Stimulated activated CD4-positive, alpha-beta T cell treated with anti-CD3 and anti-CD28 coated beads, TNF-alpha, amount 100 ng/mL, for 24 hours (primary cell): ENCODE measurements at regions not wholly inside any gene's neighbourhood (a gene's known extent, or its start where the extent isn't known, plus 50 kb on each side); places are given as distances from the start of the nearest gene placed in this dataset.

ENCODE experiments used
- DNase-seq, 3 experiments: peaks; one replicate each; pipeline ENCODE4 v3.0.0-alpha.2; 2020; ENCODE audit warnings: low read depth in 3 of 3

DNA sequence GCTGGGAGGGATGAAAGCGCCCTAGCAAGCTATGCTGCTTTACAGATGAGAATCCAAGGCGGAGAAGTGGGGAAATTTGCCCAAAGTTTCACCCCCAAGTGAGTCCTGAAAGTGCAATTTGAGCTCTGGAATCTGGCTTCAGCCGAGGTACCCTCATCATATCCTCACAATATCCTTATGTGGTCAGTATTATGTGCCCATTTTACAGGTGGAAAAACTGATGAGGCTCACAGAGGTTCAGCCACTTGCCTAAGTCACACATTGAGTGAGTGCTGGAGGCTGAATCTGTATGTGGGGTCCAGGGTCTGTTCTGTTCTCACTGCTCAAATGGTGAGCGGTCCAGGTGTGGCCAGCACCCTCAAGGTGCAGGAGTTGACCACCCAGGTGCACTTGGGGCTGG is 85.3 kb downstream of the MATN1 start:
- DNase-seq: no peak

DNA sequence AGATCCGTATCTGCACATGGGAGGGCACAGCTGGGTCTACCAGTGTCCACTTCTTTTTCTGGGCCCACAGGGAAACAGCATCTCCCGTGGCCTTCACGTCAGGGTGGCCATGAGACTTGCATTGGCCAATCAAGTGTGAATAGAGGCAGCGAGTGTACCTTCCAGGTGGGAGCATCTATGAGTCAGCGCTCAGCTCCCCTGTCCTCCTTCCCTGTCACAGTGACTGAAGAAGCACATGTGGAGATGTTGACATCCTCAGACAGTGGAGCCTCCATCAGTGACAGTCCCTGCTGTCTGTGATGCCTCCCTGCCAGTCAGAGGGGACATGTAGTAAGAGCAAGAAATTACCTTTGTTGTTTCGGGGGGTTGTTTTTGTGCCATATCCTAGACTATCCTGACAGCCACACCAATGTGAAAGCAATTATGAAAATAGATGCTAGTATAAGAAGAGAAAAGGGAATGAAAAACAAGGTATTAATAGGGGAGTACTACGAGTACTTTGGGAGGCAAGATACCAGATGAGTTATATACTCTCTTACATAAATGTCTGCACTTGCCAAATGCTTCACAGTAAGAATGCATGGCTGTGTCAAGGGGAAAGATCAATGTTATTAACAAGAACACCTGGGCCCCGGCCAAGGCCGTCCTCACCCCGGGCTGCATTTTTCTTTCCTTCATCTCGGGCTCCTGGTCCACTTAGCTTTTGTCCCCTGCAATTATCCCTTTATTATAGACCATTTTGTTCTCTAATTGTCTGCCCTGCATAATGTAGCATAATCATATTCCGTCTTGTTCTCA is 86.0 kb downstream of the MATN1 start:
- DNase-seq: no peak

DNA sequence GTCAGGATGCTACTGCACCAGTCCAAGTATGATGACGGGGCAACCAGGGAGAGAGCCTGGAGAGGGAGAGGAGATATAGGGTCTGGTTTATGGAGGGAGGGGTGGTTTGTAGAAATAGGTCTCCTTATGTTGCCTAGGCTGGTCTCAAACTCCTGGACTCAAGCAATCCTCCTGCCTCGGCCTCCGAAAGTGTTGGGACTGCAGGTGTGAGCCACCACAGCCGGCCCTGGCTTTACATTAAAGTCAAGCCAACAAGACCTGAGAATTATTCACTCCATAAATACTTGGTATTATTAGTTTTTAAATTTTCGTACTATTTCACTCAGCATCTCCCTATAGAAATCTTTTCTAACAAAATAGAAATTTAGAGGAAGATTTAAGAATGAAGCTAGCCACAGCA is 86.8 kb downstream of the MATN1 start:
- no peak for DNase-seq

DNA sequence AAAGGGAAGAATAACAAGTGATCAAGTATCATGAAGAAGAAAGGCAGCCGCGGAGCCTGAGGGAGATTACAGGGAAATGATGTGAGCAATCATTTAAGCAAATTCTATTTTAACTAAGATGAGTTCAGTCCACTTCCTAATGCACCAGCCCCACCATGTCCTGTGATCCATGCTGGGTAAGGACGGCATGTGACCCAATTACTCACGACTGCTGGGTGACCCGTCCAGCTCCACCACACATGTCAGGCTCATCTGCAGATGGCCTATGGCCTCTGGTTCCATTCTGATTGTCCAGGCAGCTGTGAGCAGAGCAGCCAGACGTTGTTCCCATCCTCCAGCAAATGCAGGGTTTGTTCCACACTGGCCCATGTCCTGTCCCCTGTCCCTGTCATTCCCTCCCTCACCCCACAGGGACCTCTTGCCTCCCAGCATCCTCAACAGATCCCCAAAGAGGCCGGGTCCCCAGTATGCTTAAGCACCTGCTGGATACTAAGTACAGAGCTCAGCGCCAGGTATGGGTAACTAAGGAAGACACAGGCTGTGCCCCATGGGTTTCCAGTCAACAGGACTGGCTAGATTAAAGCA is 87.9 kb downstream of the MATN1 start:
- DNase-seq: no peak

DNA sequence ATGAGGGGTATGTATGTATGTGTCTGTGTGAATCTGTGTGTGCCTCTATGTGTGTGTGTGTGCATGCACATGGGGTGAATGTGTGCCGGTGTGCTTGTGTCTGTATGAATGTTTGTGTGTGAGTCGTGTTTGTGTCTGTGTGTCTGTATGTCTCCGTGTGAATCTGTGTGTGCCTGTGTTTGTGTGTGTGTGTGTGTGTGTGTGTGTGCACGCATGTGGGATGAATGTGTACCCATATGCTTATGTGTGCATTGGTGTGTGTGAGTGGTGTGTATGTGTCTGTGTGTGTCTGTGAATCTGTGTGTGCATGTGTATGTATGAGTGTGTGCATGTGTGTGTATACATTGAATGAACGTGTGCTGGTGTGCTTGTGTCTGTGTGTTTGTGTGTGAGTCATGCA is 88.9 kb downstream of the MATN1 start:
- no peak for DNase-seq

DNA sequence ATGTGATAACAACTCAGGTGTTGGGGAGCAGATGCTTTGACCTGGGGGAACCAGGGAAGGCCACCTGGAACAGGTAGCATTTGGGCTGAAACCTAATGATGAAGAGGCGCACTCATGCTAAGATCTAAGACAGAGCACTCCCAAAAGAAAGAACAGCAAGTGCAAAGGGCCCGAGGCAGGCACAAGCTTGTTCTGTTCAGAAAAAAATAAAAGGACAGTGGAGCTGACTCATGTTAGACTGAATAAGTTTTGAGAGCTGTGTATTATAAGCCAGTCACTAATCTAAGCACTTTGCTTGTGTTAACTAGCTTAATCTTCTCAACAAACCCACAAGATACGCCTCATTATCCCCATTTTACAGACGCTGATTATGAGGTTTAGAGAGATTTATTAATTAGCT is 90.1 kb downstream of the MATN1 start:
- no peak for DNase-seq

DNA sequence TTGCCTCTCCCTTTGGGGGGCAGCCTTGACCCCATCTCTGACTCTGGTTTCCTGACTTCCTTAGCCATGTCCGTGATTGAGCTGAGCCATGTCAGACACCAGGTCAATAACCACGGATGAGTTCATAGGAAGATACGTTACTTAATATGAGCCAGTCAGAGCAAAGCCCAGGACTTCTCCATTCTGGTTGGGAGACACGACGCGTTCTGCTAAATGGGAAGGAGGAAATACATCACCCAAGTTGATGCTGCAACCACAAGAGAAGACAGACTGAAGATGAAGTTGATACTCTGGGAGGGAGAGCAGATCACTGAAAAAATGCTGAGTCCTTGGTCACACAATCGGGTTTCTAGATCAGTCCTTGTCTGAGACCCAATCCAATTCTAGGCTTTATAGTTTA is 90.9 kb downstream of the MATN1 start:
- no peak for DNase-seq

DNA sequence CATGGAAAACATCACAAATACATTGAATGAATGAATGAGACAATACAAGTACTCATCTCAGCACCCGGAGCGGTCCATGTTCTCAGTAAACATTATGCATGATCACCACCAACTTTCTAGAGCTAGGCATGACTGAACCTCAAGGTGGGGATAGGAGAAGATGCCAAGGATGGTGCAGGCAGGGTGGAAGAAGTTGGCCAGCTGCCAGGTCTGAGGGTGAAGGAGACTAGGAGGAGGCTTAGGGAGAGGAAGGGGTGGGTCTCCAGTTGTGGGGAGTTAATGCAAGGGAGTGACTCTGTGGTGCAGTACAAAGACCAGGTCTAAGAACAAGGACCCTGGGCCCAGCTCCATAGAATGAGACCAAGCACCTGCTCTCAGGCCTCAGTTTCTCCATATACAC is 91.7 kb downstream of the MATN1 start:
- DNase-seq: no peak

DNA sequence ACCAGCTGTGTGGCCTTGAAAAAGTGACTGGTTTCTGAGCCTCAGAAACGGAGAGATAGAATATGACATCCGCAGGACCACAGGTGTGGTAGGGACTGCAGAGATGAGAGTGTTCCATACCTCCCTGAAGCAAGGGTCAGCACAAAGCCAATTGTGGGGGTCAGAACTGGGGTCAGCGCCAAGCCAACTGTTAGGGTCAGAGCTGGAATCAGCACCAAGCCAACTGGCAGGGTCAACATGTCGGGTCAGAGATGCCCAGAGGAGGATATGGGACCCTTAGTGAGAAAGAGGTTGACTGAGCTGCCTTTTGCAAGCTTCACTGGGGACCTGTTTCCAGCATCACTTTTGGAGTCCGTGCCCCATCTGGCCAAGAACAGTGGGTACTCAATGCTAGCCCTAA is 93.9 kb downstream of the MATN1 start:
- no peak for DNase-seq

DNA sequence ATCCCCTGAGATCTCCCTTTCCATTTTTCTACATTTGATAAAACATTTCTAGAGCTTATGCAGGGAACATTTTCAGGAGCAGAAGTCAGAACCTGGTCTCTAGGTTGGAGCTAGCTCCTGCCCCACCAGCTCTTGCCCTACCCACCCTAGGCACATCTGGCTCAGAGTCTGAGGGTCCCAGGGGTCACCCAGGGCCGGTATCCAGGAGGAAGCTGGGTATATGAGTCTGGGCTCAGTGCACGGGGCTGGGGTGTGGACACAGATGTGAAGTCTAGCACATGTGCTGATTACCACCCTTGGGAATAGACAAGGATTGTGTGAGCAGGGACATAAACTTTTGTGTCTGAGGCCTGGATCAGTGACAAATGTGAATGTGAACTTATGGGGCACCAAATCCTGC is 95.4 kb downstream of the MATN1 start:
- no peak for DNase-seq

DNA sequence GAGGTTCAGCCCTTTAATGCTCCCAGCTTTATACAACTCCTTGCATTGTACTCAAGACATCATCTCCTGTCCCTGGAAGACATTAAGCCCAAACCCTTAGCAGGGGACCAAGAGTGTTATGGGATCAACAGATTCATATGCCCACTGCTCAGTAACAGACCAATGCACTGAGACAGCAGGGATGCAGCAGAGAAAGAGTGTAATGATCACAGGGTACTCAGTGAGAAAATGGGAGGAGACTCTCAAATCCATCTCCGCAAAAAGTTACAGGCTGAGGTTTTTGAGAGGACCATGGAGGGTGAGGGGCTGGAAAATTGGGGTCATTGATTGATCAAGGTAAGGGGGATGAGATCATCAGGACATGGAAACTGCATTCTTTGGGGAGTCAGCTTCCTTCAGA is 96.2 kb downstream of the MATN1 start:
- no peak for DNase-seq

DNA sequence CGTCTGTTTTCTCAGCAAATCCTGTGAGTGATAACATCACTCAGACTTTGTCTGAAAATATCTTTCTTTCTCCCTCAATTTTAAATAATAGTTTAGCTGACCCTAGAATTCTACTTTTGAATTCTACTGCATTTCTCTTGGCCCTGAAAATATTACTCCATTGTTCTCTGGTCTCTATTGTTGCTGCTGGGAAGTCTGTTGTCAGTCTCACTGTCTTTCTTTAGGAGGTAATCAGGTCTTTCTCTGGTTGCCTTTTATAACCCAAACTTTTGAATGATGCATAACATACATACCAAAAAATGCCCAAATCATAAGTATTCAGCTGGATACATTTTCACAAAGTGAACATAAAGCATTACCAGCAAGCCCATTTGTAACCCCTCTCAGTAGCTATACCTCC is 100.0 kb downstream of the MATN1 start:
- DNase-seq: no peak

DNA sequence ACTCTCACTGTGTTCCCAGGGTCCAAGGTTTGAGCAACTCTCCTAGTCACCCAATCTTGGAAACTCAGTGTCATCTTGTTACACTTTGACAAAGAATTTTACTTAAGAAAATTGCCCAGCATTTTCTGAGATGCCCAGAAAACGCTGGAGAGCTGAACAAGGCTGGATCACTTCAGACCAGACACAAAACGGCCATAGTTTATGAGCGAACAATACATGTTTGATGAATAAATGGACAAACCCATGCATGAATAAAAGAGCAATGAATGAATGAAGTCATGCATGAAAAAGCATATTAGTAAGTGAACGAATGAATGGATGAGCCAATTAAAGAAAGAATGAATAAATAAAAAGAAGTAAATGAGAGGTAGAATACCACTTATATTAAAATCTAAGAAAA is 103.8 kb downstream of the MATN1 start:
- DNase-seq: no peak

DNA sequence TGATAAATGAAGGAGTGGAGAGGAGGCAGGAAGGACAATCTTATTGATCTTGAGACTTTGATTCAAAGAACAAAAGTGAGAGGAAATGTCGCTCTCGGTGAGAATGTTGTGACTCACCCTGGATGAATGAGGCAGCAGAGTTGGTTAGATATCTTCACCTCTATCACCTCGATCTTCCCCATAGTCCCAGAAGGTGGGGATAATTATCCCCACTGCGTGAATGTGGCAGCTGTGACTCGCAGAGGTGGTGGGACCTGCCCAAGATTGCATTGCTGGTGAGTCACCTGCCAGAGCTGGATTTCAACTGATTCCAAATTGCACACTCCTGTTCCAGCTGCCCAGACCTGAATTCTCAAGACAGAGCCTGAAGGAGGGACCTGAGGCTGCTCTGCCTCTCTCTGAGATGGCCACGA is 105.0 kb downstream of the MATN1 start:
- peak in 1 of 3 experiments; percentile 2 for DNase-seq

DNA sequence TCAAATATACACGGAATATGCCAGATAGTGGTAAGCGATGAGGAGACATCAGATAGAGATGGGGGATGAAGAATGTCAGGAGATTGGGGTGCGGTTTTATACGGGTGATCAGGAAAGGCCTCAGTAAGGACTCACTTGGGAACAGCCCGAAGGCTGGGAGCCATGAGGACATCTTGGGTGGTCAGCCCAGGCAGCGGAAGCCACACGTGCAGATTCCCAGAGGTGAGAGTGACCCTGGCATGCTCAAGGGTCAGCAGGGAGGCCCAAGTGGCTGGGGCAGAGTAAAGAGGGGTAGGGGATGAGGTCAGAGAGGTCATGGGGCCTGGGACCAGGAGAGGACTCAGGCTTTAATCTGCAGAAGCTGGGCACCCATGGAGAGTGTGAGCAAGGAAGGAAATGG is 106.6 kb downstream of the MATN1 start:
- DNase-seq: no peak

DNA sequence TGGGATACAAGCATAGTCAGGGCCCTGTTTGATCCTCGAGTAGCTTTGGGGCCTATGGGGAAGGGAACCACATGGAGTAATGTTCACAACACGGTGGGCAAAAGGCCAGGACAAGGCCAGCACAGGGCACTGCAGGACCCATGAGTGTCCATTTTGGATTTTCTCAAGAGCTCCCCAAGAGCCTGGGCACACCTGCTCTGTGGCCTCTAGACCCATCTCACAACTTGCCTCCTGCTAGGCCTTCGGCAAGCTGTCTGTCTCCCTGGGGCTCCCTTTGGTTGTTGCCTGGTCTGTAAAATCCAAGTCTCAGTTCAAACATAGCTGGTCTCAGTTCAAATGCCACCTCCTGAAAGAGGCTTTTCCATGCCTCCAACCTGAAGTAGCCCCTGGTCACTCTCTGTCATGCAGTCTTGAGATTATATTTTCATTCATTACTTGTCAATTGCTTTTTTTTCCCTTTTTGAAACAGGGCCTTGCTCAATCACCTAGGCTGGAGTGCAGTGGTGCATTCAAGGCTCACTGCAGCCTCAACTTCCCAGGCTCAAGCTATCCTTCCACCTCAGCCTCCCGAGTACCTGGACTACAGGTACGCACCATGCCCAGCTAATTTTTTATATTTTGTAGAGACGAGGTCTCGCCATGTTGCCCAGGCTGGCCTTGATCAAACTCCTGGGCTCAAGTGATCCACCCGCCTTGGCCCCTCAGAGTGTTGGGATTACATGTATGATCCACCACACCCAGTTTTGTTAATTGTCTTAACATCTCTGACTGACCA is 107.4 kb downstream of the MATN1 start:
- DNase-seq: no peak

DNA sequence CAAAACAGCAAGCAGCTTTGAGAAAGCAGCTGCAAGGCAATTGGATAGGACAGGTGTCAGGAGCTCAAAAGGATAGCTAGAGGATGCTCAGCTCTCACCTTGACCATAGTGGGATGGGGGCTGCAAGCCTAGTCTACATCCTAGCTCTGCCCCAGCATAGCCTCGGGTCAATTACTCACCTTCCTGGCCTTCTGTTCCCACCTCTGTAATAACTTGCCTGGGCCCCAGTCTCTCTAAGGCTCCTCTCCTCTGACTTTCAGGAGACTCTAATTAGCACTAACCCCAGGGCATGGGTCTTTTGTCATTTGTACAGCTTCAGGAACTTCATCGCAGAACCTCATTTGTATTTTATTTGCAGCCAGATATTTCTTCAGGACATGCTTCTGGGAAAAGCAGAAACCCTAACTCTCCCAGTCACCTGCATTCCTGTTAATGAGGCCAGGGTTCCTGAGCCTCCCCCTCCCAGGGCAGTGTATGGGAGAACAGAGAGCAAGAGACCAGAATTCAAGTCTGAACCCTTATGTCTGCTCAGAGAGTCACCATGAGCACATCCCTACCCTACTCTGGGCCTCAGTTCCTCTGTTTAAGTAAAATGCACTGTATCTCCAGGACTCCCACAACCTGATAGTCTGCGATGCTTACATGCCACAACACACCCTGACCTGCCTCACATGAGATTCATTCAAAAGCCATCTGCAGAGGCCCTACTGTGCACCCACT is 108.1 kb downstream of the MATN1 start:
- DNase-seq: no peak

DNA sequence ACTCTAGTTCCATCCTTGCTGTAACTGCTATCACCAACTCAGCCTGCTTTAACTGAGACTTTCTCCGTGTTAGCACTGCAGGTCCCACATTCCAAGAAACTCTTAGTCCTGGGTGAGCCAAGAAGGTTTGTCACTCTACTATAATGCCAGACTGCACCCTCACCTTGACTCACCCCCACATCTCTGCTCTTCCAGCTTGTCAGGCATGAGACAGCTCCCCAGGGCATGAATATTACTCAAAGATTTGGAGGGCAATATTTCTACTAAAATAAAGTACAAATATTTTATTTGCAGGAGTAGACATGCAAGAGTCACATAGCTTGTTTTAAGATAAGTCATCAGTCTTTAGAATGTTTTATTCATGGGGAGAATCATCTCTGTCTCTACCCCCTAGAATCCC is 110.2 kb downstream of the MATN1 start:
- DNase-seq: no peak

DNA sequence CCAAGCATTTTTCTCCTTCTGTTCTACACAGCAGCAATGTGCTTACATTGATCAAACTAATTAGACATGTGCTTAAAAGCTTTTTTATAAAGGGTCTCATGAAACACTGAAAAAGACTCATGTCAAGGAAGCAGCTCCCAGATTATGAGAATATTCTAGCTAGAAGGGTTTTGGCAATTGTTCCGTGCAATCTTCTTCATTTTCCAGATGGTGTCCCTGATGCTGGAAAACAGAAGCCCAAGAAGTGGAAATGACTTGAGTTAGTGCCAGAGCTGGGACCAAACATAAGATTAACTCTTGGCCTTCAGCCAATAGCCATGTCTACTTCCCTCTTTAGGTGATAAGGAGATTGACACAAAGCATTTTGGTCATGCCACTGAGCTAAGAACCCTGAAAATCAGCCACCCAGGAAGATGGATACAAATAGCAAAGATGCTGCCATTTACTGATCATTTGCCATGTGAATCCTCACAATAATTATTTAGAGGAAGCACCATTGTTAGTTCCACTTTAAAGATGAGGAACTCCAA is 110.8 kb downstream of the MATN1 start:
- no peak for DNase-seq

DNA sequence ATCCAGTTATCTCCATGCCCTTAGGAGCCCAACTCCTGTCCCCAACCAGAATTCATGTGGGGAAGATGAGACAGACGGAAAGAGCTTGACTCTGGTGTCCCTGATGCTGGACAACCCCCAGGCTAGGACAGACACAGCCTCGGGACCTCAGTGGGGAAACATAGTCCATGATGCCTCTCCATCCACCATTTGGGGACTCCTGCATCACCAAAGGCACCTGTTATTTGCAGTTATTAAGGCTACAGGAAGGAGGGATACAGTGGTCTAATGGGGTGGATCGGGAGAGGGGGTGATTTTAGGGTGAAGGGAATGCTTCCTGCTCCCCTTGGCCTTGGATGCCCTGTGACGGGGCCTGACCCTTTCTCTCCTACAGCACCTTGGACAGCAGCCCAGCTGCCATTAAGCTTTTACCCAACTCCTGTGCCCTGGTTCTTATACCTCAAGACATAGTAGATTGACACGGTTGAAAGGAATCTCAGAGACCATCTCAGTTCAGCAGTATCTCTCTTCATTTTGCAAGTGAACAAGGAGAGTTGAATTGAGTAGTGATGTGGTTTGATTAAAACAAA is 111.6 kb downstream of the MATN1 start:
- DNase-seq: no peak

DNA sequence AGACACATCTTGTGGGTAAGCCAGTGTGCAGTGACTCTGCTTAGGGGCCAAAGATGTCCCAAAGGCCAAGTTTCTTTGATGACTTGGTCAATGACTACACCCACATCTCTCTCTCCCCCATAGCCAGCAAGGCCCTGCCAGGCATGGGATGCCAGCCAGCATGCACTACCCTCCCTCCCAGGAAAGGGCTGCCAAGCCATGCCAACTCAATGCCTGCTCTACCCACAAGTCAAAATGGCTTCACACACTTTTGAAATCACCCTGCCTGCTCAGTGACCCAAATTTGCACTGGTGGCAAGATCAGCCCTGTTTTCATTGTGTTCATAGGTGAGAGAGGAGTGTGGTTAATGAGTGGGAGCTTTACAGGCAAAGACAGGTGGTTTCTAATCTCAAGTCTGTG is 112.5 kb downstream of the MATN1 start:
- no peak for DNase-seq

DNA sequence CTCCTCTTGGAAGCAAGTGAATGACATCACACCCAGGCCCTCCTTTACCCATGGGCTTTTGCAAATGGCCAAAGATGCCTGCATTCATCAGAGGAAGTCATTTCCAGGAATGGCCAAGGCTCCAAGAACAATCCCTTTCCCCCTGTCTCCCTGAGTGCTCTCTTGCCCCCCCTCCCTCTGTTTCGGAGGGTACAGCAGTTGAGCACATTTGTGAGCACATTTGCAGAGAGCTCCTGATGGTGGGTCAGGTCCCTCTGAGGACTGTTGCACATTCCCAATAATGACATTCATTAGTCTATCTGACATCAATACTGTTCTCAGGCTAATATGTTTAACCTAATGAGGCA is 113.4 kb downstream of the MATN1 start:
- DNase-seq: no peak
